HS-5 (cell line): ENCODE measurements at regions not wholly inside any gene's neighbourhood (a gene's known extent, or its start where the extent isn't known, plus 50 kb on each side); places are given as distances from the start of the nearest gene placed in this dataset.

Source experiments
- DNase-seq: peaks from one replicate; pipeline ENCODE4 v3.0.0-alpha.2; 2012; ENCODE audit warnings: low read depth

DNA sequence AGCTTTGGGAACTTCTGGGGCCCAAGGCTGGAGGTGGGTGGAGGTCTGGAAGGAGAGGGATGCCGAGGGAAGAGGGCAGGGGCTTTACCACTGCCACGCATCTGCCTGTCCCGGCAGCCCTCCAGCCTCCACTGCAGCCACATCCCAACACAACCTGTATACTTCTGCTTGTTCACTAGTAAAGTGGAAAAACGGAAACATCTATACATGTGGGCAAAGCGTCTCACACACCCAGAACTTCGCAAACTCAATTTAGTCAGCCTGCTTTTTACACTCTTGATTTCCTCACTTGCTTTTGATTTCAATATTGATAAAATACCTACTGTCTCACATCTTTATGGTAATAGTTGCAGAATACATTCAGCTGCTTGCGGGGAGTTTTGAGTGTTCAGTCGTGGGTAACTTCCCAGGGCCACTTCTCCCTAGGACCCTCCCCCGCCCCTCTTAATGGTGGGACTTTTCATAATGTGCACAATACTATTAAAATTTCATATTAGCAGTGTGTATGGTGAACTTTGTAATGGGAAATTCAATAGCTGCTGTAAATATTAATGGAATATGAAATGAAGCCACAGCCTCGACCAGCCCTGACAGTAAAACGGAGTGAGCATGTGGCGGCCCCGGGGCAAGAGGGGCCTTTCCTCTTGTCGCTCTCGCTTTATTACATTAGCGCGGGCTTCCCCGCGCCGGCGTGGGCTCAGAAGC, 85.2 kb downstream of the NR2F2 start:
- no peak for DNase-seq

DNA sequence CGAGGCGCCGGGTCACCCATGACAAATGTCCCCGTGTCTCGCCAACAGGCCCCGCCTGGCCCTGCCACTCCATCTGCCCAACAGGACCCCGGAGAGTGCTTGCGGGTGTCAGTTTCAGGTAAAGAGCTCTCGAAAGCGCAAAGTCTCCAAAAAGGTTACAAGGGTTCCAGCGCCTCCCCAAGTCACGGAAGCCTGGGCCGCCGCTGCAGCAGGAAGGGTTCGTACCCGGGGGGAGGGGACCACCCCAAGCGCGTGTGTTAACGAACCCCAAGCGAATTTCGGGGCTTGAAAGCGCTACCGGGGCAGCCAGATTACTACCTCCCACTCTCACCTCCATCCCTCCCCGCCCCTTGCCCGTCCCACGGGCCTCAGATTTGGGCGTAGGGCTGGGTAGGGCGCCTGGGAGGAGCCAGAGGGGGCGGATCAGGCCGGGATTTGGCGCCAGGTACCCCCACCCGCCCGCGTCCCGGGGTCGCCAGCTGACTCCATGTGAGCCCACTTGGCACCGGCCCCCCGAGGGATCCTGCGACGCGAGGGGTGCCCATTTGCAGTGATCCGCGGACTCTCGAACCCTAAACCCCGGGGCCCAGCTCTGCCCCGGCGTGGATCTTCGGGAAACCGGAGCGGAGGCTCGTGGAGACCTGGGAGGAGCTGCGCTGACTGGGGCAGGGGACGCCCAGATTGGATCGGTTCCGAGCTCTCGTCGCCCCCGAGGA, 85.9 kb downstream of the NR2F2 start:
- DNase-seq: no peak

DNA sequence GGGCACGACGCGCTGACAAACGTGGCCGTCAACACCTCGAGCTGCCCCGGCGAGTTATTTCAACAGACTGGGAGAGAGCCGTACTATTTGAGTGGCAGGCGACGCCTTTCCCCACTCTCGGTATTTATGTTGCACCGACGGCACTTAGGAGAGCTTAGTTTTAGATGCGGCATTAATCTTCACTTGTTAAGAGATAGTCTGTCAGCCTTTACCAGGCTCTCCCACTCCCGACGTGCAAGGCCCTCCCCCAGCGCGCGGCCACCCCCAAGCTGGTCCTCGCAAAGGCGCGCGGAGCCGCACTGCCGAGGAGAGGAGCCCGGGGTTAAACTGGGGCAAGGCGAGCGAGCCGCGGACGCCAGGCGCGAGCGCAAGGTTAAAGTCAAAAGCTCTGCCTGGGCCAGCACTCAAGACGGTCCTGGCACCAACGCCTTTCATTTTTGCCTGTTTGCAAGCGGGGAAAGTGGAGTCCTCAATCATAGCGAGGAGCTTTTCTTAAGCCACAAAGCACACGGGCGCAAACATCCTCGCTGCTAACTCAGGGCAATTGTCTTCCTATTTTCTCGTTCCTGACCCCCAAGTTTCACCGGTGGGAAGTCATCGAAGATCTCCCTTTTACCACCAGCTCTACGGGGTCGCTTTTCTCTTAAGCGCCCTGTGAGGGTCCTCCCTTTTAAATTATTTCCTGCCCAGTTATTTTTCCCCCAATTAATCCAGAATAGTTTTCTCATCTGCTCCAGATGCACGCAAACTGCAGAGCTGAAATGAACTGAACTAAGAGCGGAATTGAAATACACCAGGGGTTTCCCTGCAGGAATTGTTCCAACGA, 86.6 kb downstream of the NR2F2 start:
- DNase-seq: no peak

DNA sequence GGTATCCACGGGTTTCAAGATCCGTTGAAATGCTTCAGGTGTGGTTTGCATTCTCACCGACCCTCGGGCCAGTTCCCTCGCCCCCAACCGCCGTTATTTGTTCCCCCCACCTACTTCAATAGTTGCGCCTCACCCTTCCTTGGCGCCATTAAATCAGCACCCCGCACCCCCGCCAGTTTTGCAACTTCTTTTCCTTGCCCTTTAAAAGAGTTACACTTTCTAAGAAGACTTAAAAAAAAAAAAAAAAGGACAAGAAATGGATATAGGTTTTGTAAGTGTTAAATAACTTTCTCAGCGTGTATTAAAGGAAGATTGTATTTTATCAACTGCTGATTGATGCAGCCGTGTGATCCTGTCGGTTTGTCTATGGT, 87.2 kb downstream of the NR2F2 start:
- no peak for DNase-seq

DNA sequence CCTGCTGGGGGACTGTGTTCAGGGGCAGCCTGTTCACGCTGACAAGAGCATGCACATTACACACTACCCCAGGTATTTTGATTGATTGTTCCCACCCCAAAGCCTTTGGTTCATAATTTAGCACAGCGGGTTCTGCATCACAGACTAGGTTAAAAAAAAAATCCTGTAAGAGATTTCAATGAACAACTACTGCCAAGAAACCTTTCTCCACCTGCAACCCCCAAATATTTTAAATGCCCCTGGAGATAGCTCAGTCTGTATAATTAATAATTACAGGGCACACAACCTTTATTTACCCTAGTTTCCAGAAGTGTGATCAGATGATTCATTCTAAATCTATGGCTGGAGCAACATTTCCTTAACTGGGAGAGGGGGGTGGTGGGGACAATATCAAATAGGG, 87.6 kb downstream of the NR2F2 start:
- DNase-seq: no peak

DNA sequence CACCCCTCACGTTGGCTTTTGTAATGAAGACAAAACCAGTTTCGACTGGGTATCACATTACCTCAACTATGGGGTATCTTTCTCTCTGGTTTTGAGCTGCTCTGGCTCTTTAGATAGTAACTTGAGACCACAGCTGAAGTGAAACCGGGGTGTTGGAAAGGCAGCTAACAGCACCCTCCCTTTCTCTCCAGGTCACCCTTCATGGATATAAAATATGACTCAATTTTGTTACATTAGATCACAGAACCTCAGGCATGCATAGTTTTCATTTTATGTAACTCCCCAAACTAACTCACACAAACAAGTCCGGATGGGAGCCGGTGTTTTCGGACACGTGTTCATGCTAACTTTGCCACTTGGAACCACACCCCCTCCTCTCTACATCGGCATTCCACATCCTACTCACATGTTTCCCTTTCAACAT, 90.7 kb downstream of the NR2F2 start:
- DNase-seq: peak; percentile 41

DNA sequence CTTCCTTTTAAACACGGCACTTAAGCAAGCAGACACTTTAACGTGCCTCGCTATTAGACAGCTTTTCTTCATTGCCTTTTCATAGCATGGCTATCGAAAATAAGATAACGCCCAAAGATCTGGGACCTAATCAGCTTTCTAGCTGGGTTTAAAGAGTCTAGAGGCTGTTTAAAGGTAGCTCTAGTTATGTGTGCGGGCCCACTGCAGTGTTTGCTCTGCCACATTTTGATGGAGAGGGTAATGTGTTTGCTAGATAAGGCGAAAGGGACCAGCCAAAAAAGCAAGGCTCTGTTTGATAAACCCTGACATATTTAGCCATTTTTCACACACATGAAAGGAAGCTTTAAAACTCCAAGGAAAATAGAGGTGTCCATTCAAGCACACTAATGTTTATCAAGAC, 91.6 kb downstream of the NR2F2 start:
- no peak for DNase-seq

DNA sequence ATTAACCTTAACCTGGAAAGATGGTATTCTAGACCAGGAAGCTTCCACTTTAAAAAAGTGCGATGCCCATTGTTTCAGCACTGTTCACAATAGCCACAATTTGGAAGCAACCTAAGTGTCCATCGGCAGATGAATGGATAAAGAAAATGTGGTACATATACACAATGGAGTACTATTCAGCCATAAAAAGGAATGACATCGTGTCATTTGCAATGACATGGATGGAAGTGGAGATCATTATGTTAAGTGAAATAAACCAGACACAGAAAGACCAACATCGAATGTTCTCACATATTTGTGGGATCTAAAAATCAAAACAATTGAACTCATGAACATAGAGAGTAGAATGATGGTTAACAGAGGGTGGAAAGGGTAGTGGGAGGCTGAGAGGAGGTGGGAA, 94.2 kb downstream of the NR2F2 start:
- DNase-seq: no peak

DNA sequence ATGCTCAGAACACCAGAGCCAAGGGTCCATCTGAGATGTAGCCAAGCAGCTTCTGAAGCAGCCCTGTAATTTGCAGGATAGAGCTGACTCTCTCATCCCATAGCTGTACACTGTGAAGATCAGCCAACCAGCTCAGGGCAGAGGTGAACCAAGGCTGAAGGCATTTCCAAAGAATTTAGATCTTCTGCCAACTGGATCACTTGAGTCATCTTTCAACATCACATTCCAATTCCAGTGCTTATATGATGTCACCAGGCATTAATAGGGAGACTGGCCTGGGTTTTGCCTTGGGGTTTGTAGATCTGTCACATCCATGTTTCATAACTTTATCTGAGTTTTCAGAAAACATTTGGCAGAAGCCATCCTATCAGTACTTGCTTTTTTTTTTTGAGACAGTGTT, 98.2 kb downstream of the NR2F2 start:
- DNase-seq: peak; percentile 94

DNA sequence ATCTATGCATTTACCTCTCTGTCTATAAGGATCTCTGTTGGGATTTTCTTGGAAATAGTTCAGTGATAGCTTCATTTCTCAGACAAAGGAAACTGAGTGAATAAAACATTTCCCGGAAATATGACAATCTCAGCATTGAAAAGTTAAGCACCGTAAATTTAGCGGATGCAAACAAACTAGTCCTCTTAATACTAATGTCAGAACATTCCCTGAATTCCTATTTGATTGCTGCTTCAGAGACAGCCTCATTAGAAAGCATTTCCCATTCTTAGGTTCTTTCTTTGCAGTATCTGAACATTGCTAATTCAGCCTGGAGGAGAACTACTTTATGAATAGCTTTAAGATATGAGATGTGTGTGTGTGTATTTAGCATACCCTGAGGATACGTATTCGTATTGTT, 101.3 kb downstream of the NR2F2 start:
- no peak for DNase-seq

DNA sequence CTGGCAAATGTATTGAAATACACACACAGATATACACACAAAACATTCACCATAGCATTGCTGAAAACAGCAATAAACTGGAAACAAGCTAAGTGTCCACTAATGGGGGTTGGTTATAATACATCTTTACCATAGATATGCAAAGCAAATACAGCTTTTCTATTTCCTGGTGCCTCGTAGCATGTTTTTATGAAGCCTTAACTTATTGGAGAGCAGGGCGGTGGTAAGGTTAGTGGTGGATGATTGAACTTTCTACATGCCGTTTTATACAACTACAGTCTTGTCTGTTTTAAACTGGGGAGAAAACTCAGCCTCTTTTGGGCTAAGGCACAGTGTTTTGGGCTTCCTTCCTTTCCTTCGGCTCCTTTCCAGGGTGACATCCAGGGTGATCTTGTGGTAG, 104.5 kb downstream of the NR2F2 start:
- no peak for DNase-seq

DNA sequence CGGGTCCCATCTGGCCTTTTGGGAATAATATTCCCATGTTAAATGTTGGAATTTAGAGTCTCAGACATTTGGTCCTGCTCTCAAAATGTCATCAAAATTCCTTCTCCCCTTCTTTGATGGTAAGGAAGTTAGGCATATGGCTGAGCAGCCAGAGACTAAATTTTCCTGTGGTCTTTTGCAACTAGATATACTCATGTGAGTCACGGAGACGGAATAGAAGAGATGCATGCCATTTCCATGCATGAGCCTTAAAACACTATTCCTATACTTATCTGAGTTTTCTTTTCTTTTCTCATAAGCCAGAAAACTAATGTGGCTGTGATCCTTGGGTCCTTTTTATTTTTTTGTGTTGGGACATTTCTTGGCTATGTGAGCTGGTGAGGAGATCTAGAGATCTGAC, 105.3 kb downstream of the NR2F2 start:
- DNase-seq: no peak

DNA sequence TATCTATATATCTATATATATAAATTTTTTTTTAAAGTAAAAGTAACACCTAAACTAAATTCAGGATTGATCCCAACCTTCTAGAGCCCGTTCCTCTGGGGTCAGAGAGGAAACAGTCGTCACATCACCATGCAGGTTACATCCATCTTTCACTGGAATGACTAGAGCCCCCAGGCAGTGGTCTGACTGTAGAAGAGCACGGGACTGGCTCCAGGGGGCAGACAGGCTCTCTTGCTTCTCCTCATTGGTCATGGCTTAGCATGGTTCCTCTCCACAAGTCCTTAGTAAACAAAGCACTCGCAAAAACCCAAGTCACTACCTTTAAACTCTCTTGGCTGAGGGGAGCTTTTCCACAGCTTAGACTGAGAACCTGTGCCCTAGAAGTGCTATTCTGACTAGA, 110.5 kb downstream of the NR2F2 start:
- DNase-seq: no peak

DNA sequence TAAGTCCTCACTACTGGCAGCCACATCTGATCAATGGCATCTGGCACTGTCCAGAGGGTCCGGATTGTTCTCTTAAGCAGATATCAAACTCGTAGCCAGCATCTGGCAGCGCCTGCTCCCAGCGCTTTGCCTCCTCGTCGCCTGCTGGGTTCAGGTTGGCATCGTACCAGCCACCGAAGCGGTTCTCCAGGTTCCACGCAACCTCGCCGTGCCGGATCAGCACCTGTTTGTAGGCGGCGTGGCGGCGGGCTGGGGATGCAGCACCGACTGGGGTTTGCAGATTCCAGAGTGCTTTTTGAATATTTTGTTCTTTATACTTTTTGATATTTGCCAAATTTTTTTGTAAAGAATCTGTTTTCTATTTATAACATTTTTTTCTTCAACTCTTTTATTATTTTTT, 111.6 kb downstream of the NR2F2 start:
- no peak for DNase-seq

DNA sequence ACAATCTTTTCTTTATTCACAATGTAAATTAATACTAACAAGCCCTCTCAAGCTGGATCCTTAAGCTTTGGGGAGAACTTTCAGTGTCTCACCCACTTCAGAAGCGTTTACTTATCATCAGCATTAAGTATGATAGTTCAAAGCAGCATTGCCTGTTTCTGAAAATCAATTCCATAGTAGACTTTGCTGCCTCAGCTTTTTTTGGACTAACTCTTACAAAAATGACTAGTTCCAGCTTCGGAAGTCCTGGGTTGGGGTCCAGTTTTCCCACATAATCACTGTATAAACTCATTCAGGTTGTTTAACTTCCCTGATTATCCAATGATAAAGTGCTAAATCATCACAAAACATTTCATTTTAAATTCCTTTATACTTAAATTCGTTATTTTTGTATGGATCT, 114.4 kb downstream of the NR2F2 start:
- DNase-seq: no peak

DNA sequence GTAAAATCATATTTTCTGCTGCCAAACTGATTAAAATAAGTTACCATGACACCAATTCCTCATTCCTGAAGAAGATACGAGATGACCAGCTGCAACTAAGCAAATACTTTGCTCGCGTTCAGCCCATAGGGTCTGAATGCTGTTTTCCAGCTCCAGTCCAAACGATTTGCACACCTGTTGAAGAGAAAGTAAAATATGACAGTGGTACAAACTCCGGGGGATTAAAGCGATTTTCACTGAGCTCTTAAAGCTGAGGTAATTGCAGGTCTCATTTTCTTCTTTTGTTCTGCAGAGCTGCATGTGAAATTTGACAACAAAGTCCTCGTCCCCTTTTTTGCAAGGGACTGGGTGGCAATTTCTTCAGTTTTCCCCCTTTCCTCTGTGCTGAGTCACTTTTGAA, 118.4 kb downstream of the NR2F2 start:
- DNase-seq: no peak

DNA sequence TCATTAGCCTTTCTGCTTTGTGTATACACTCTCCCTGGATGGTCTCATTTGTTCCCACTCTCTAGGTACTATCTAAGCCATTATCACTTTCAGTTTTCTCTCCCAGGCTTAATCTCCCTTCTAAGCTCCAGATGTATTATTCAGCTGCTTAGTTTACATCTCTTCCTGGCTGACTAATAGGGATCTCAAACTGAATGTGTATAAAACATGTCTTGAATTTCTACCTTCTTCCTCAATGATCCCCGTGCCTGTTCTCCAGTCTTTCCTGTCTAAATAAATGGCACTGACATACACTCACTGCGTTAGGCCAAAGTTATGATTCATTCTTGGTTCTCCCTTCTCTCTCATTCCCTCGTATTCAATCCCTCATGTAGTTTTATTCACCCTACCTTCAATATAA, 127.3 kb downstream of the NR2F2 start:
- no peak for DNase-seq

DNA sequence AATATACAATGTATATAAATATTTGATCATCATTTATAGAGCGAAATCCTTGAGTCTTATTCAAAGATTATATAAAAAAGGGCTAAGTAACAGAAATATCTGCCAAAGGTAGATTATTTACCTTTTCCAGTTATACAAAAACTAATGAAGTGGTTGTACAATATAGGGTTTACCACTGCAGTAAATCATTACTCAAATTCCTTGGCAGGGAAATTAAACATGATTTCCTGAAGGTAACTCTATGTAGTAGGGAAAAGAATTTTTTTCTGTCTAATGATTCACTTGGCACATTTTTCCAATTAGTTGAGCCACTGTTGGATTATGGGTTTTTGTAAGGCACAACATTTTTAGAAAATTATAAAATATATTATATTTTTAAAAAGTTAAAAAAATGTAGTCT, 129.6 kb downstream of the NR2F2 start:
- DNase-seq: no peak

DNA sequence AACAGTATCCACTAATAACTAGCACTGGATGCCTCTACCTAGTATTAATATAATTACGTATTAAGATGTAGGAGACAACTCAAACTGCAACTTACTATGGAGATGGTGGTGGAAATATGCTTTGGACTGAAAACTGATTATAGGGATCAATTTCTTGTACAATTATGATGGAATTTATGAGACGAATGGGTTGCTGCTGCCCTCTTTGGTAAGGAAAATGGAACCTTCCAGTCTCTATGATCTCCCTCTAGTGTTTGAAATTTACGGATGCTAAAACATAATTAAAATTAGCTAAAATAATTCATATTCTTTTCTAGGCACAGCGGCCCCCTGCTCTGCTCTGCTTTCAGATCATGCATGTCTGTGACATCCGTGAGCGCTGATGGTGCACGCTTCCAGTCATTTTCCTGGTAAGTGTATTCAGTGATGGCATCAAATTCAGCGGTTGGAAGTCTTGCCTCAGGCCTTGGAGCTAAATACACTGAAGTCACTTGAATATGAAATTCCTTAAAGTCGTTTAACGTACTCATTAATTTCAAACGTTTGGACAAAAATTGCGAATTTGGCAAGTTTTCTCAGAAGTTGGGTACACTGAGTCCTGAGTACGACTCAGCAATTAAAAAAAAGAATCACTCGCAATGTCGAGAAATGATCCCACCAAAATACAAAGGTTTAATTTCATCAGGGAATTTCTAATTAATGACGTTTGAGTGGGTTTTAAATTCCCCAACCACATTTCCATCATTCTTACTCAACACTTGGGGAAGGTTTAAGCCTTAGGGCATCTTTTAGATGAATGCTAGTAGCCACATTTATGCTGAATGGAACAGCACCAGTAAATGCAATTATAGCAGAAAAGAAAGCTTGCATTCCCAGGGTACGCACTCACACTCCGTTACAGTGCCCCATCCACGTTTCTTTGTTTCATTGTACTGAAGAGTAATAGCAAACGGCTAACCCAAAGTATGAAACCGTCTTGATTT, 132.6 kb downstream of the NR2F2 start:
- no peak for DNase-seq

DNA sequence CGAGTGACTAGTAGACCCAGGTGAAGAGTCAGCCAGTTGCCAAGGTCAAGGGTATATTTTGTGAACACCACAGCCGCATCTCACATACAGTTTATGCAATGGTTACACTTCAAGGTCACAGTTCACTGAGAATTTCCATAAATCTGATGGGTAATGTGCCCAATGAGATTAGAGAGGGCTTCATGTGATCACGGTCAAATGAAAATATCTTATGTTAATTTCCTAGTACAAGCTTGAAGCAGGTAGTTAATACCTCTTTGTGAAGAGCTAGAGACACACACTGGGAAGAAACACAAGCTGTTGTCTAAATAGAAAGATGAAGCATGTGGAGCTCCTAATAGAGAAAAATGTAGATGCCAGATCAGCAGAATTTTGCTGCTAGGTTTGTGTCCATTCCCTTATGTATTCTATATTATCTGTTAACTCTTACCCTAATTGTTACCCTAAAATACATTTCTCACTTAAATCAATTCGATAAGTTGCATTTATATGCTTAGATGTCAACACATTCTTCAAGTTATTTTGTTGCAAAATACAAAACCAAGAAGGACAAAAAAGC, 136.0 kb downstream of the NR2F2 start:
- no peak for DNase-seq

DNA sequence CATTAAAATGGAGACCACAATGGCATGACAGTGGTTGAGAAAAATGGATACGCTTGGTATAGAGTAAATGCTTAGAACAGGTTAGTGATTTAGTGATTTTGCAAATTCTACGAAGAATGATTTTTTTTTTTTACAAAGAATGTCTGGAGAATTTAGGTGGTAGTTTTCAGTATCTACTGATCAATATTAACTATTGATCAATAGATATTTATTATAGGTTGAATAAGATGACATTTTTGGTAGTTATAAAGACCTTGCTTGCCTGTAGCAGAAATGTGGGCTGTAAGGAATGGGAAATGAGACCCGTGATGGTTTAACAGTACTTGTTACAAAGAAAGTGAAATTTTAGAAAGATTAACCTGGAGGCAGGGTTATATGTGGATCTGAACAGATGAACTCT, 137.5 kb downstream of the NR2F2 start:
- DNase-seq: no peak
